ENCODE measurements at regions not wholly inside any gene's neighbourhood (a gene's known extent, or its start where the extent isn't known, plus 50 kb on each side); places are given as distances from the start of the nearest gene placed in this dataset.

DNA sequence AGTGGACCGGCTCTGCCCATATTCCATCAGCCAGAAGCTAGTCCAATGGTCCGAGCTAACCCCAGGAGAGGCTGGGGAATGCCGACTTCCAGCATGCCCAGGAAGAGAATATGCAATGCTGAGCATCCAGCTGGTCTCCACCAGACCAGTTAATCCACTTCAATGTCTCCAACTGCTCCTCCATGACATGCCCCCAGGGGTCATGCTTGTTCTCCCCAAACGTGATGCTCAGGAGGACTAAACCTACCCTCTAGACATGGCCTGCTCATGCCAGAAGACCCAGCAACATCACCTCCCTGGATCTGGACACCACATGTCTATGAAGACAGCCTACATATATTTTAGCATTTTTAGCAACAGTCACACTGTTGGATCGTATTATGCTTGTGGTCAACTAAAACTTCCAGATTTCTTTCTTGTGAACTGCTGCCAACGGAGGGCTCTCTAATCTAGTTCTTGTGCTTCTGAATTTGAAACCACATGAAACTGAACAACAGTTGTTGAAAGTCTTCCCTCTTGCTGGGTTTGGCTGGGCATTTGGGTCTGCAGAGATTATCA, 245.1 kb downstream of the SOX9 start:
- no peak overlapping the region for H3K4me3 Mint-ChIP-seq
- no peaks in the 10 kb centered on the region for H3K4me1 Mint-ChIP-seq
- H3K9me3 Mint-ChIP-seq: peaks cover 3% of the 10 kb centered on the region
- no peak overlapping the region for H3K27ac Mint-ChIP-seq
- POLR2A ChIA-PET: no interaction called here
- no peaks in the 10 kb centered on the region for H3K36me3 Mint-ChIP-seq
- CTCF ChIA-PET: no interaction called here
- TF ChIP-seq, protein P1, sequence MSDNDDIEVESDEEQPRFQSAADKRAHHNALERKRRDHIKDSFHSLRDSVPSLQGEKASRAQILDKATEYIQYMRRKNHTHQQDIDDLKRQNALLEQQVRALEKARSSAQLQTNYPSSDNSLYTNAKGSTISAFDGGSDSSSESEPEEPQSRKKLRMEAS (CRISPR knock-in tag; IDR thresholded peaks at IDR 0.05): no peak
- TF ChIP-seq ELF4 (CRISPR knock-in tag; IDR thresholded peaks at IDR 0.05; ENCODE audit: low read depth) (no peak), CBFB (CRISPR knock-in tag; IDR thresholded peaks at IDR 0.05; ENCODE audit: low read depth) (no peak), JAZF1 (CRISPR knock-in tag; IDR thresholded peaks at IDR 0.05) (no peak), MXD4 (CRISPR knock-in tag; IDR thresholded peaks at IDR 0.05; ENCODE audit: borderline replicate concordance) (no peak), NR3C1 (CRISPR knock-in tag; conservative IDR thresholded peaks at IDR 0.05; ENCODE audit: low read depth) (no peak), ETV6 (CRISPR knock-in tag; IDR thresholded peaks at IDR 0.05) (no peak), OVOL2 (CRISPR knock-in tag; IDR thresholded peaks at IDR 0.05; ENCODE audit: borderline replicate concordance) (no peak)
- TF ChIP-seq, protein P2, sequence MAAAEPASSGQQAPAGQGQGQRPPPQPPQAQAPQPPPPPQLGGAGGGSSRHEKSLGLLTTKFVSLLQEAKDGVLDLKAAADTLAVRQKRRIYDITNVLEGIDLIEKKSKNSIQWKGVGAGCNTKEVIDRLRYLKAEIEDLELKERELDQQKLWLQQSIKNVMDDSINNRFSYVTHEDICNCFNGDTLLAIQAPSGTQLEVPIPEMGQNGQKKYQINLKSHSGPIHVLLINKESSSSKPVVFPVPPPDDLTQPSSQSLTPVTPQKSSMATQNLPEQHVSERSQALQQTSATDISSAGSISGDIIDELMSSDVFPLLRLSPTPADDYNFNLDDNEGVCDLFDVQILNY (CRISPR knock-in tag; IDR thresholded peaks at IDR 0.05): no peak
- TF ChIP-seq, protein P3, sequence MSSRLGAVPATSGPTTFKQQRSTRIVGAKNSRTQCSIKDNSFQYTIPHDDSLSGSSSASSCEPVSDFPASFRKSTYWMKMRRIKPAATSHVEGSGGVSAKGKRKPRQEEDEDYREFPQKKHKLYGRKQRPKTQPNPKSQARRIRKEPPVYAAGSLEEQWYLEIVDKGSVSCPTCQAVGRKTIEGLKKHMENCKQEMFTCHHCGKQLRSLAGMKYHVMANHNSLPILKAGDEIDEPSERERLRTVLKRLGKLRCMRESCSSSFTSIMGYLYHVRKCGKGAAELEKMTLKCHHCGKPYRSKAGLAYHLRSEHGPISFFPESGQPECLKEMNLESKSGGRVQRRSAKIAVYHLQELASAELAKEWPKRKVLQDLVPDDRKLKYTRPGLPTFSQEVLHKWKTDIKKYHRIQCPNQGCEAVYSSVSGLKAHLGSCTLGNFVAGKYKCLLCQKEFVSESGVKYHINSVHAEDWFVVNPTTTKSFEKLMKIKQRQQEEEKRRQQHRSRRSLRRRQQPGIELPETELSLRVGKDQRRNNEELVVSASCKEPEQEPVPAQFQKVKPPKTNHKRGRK (CRISPR knock-in tag; IDR thresholded peaks at IDR 0.05; ENCODE audit: borderline replicate concordance): no peak
- TF ChIP-seq, protein P4, sequence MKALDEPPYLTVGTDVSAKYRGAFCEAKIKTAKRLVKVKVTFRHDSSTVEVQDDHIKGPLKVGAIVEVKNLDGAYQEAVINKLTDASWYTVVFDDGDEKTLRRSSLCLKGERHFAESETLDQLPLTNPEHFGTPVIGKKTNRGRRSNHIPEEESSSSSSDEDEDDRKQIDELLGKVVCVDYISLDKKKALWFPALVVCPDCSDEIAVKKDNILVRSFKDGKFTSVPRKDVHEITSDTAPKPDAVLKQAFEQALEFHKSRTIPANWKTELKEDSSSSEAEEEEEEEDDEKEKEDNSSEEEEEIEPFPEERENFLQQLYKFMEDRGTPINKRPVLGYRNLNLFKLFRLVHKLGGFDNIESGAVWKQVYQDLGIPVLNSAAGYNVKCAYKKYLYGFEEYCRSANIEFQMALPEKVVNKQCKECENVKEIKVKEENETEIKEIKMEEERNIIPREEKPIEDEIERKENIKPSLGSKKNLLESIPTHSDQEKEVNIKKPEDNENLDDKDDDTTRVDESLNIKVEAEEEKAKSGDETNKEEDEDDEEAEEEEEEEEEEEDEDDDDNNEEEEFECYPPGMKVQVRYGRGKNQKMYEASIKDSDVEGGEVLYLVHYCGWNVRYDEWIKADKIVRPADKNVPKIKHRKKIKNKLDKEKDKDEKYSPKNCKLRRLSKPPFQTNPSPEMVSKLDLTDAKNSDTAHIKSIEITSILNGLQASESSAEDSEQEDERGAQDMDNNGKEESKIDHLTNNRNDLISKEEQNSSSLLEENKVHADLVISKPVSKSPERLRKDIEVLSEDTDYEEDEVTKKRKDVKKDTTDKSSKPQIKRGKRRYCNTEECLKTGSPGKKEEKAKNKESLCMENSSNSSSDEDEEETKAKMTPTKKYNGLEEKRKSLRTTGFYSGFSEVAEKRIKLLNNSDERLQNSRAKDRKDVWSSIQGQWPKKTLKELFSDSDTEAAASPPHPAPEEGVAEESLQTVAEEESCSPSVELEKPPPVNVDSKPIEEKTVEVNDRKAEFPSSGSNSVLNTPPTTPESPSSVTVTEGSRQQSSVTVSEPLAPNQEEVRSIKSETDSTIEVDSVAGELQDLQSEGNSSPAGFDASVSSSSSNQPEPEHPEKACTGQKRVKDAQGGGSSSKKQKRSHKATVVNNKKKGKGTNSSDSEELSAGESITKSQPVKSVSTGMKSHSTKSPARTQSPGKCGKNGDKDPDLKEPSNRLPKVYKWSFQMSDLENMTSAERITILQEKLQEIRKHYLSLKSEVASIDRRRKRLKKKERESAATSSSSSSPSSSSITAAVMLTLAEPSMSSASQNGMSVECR (CRISPR knock-in tag; IDR thresholded peaks at IDR 0.05; ENCODE audit: borderline replicate concordance): no peak
- TF ChIP-seq, protein P5, sequence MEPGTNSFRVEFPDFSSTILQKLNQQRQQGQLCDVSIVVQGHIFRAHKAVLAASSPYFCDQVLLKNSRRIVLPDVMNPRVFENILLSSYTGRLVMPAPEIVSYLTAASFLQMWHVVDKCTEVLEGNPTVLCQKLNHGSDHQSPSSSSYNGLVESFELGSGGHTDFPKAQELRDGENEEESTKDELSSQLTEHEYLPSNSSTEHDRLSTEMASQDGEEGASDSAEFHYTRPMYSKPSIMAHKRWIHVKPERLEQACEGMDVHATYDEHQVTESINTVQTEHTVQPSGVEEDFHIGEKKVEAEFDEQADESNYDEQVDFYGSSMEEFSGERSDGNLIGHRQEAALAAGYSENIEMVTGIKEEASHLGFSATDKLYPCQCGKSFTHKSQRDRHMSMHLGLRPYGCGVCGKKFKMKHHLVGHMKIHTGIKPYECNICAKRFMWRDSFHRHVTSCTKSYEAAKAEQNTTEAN (CRISPR knock-in tag; IDR thresholded peaks at IDR 0.05): no peak
- TF ChIP-seq, protein P6, sequence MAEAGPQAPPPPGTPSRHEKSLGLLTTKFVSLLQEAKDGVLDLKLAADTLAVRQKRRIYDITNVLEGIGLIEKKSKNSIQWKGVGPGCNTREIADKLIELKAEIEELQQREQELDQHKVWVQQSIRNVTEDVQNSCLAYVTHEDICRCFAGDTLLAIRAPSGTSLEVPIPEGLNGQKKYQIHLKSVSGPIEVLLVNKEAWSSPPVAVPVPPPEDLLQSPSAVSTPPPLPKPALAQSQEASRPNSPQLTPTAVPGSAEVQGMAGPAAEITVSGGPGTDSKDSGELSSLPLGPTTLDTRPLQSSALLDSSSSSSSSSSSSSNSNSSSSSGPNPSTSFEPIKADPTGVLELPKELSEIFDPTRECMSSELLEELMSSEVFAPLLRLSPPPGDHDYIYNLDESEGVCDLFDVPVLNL (CRISPR knock-in tag; IDR thresholded peaks at IDR 0.05; ENCODE audit: borderline replicate concordance, low read depth): no peak
- TF ChIP-seq, protein P7, sequence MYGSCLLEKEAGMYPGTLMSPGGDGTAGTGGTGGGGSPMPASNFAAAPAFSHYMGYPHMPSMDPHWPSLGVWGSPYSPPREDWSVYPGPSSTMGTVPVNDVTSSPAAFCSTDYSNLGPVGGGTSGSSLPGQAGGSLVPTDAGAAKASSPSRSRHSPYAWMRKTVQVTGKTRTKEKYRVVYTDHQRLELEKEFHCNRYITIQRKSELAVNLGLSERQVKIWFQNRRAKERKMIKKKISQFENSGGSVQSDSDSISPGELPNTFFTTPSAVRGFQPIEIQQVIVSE (CRISPR knock-in tag; IDR thresholded peaks at IDR 0.05; ENCODE audit: borderline replicate concordance): no peak
- ATAC-seq (no peak), DNase-seq (ENCODE audit: low spot score) (no peak)
- no peaks in the 10 kb centered on the region for H3K27me3 Mint-ChIP-seq (ENCODE audit: low read depth)

DNA sequence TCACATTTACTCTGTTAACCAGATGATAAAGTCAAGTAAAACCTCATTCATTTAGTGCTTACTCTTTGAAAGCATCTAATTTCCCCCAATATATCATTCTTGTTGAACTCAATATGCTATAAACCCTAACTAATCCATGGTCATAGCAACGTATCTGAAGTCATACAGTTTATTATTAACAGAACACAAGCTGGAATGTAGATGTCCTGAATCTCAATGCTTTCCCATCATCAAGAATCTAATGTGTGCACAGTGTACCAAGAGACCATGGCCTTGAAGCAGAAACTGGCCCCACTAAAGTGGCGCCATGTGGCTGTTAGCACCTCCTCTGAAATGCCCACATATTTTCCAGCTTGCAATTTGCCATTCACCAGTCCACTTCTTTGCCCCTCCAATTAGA, 245.8 kb downstream of the SOX9 start:
- Mint-ChIP-seq H3K27ac (no peak overlapping the region), H3K4me3 (no peak overlapping the region), H3K9me3 (peaks cover 3% of the 10 kb centered on the region), H3K27me3 (ENCODE audit: low read depth) (no peaks in the 10 kb centered on the region), H3K36me3 (no peaks in the 10 kb centered on the region), H3K4me1 (no peaks in the 10 kb centered on the region)
- TF ChIP-seq ZNF396 (CRISPR knock-in tag; IDR thresholded peaks at IDR 0.05; ENCODE audit: borderline replicate concordance): no peak
- ATAC-seq (no peak), DNase-seq (ENCODE audit: low spot score) (no peak)
- CTCF ChIA-PET: no interaction called here
- POLR2A ChIA-PET: no interaction called here

Measured in WTC11 (cell line).